Choroid plexus epithelial cell (primary cell): ENCODE measurements at regions not wholly inside any gene's neighbourhood (a gene's known extent, or its start where the extent isn't known, plus 50 kb on each side); places are given as distances from the start of the nearest gene placed in this dataset.
A peak's percentile ranks its signal among the peaks of the same experiment; 100 is the strongest.

Experiments
- DNase-seq: peaks from one replicate; pipeline ENCODE4 v3.0.0-alpha.2; 2010; ENCODE audit warnings: low read depth
- H3K4me3 ChIP-seq: 2 replicates; pipeline ENCODE4 v1.5.1; 2011; ENCODE audit warnings: low read depth, mild to moderate bottlenecking, control low read depth, low read length, moderate library complexity
- TF ChIP-seq, protein P1 (sequence below): conservative IDR thresholded peaks from 2 replicates; pipeline ENCODE4 v1.5.1; 2011; ENCODE audit warnings: low read depth, mild to moderate bottlenecking, control low read depth, inconsistent platforms, low read length, moderate library complexity

DNA sequence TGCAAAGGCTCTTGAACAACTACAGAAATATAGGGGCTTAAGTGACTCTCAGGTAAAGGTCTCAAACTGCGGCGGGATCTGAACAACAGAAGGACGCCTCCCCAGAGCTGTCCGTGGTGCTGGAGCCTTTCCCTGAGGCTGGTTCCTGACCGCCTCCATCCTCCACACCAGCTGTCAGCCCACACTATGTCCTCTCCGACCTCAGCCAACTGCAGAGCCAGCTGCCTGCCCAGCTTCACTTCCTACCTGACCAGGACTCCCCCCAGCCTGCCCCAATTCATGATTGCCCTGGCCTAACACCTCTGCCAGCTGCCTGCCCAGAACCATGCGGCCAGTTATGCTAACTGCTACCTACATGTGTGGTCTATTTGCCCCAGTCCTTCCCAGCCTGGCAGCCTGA, 63.6 kb upstream of the ZC3H12A start:
- no peak overlapping the region for H3K4me3 ChIP-seq
- TF ChIP-seq, protein P1, sequence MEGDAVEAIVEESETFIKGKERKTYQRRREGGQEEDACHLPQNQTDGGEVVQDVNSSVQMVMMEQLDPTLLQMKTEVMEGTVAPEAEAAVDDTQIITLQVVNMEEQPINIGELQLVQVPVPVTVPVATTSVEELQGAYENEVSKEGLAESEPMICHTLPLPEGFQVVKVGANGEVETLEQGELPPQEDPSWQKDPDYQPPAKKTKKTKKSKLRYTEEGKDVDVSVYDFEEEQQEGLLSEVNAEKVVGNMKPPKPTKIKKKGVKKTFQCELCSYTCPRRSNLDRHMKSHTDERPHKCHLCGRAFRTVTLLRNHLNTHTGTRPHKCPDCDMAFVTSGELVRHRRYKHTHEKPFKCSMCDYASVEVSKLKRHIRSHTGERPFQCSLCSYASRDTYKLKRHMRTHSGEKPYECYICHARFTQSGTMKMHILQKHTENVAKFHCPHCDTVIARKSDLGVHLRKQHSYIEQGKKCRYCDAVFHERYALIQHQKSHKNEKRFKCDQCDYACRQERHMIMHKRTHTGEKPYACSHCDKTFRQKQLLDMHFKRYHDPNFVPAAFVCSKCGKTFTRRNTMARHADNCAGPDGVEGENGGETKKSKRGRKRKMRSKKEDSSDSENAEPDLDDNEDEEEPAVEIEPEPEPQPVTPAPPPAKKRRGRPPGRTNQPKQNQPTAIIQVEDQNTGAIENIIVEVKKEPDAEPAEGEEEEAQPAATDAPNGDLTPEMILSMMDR, result no peak
- peak; percentile 37 for DNase-seq

DNA sequence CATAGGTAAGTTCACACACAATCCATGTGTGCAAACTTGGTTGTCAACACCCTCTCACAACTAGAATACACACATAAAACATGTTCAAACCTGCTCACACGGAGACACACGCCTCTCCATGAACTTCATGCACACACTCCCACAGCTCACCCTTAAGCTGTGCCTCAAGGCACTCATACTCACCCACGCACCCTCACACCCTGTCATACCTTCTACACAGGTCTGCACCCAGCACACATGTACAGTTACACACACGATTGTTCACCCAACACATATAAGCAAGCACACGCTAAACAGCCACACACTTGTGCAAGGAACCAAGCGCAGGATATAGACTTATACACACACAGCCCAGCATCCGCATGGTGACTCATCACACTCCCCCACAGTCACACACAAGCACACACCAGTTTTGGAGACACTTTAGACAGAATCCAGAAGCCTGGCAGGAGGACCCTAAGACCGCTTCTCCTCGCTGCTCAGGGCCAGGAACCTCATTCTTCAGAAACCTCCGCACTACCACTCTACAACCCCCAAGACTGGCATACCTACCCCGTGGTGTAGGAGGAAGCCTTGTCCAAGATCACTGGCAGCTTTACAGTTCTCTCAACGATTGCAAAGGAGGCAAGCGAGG, 58.7 kb upstream of the ZC3H12A start:
- DNase-seq, result no peak
- TF ChIP-seq, protein P1, result no peak
- no peak overlapping the region for H3K4me3 ChIP-seq

DNA sequence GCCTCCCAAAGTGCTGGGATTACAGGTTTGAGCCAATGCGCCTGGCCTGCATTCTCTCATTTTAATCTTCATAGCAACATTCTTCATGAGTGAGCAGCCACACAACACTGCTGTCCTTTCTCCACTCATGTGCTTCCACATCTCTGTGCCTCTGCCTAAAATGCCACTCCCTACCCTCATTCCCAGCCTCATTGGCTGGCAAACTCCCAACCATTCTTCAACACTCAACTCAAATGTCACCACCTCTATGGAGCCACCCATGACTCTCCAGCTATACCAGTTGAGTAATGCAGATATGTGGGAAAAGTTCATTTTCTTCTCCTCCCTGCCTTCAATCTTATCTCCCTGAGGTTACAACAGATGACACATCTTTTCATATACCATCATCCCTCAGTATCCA, 53.9 kb upstream of the ZC3H12A start:
- DNase-seq, result peak; percentile 5

DNA sequence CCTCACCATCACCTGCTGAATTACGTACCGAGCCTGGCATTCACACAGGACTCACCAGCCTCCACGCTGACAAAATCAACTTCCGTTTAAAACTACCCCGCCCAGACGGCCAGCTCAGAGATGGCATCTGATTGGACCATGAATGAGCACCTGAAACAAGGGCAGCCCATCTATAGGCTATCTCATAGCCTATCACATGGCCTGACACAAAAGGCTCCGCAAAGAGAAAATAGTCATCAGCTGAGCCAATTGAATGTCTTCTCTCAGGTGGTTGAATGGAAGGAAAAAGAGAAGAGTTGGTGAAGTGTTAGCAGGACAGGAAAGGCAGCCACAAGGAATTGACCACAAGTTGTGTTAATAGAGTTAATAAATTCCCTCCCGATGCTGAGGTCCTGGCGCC, 50.6 kb upstream of the ZC3H12A start:
- TF ChIP-seq, protein P1, result no peak
- DNase-seq, result no peak

More for the DNA sequence above, 53.9 kb upstream of the ZC3H12A start:
- TF ChIP-seq, protein P1, result no peak
- no peak overlapping the region for H3K4me3 ChIP-seq

DNA sequence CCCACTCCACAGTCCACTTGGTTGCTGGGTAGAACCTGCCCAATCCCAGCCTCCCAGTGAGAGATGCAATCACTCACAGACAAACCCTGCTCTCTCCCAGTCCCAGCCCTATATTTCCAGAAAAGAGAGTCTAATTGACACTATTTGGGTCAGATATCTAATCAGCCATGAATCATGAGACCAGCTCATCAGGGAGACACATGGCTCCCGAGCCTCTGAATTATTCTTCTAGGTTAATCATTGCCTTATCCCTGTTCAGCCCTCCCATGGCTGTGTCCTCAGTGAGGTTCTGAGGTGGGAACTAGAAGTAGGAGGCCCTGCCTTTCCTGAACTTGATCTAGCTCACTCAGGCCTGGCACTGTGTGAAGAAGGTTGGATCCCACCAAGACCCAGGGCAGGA, 49.9 kb upstream of the ZC3H12A start:
- TF ChIP-seq, protein P1, result no peak
- no peak overlapping the region for H3K4me3 ChIP-seq
- no peak for DNase-seq

More for the DNA sequence above, 50.6 kb upstream of the ZC3H12A start:
- H3K4me3 ChIP-seq, result no peak overlapping the region
